Loucy (cell line): ENCODE measurements at regions not wholly inside any gene's neighbourhood (a gene's known extent, or its start where the extent isn't known, plus 50 kb on each side); places are given as distances from the start of the nearest gene placed in this dataset.
A peak's percentile ranks its signal among the peaks of the same experiment; 100 is the strongest.

Source experiments
- H2AFZ ChIP-seq: fragments of 200-600 bp; sonication (generic); 2 replicates; pipeline ENCODE4 v1.6.0; 2016; ENCODE audit warnings: antibody characterized with exemption, mild to moderate bottlenecking, low read length, moderate library complexity
- H3F3A ChIP-seq: fragments of 200-600 bp; 2 replicates; pipeline ENCODE4 v1.6.0; 2016; ENCODE audit warnings: antibody characterized with exemption, low read depth, mild to moderate bottlenecking
- H3K27me3 ChIP-seq: fragments of 200-600 bp; sonication (generic); 2 replicates; pipeline ENCODE4 v1.6.1; 2014; ENCODE audit warnings: low read length, mild to moderate bottlenecking; ENCODE audit not compliant: insufficient read depth, poor library complexity, severe bottlenecking
- H3K36me3 ChIP-seq: fragments of 200-600 bp; sonication (generic); 2 replicates; pipeline ENCODE4 v1.6.1; 2016; ENCODE audit warnings: low read length; ENCODE audit not compliant: insufficient read depth
- H3K4me1 ChIP-seq: fragments of 200-600 bp; sonication (generic); 2 replicates; pipeline ENCODE4 v1.5.1; 2014; ENCODE audit warnings: low read length, mild to moderate bottlenecking; ENCODE audit not compliant: insufficient read depth, poor library complexity, severe bottlenecking
- H3K4me2 ChIP-seq: fragments of 200-600 bp; sonication (generic); 2 replicates; pipeline ENCODE4 v1.6.0; 2014; ENCODE audit warnings: antibody characterized with exemption, low read length, low read depth, mild to moderate bottlenecking; ENCODE audit not compliant: poor library complexity, severe bottlenecking
- H3K4me3 ChIP-seq: fragments of 200-600 bp; sonication (generic); 2 replicates; pipeline ENCODE4 v1.5.1; 2014; ENCODE audit warnings: low read length, mild to moderate bottlenecking, mixed read lengths; ENCODE audit not compliant: poor library complexity, severe bottlenecking
- H3K79me2 ChIP-seq: fragments of 200-600 bp; sonication (generic); 2 replicates; pipeline ENCODE4 v1.6.1; 2014; ENCODE audit warnings: low read length; ENCODE audit not compliant: insufficient read depth
- H3K9ac ChIP-seq: fragments of 200-600 bp; sonication (generic); 2 replicates; pipeline ENCODE4 v1.6.0; 2014; ENCODE audit warnings: mild to moderate bottlenecking, low read depth, low read length, moderate library complexity; ENCODE audit not compliant: poor library complexity, severe bottlenecking
- H3K9me2 ChIP-seq: fragments of 200-600 bp; sonication (generic); replicated peaks from 2 replicates; pipeline ENCODE4 v1.6.1; 2016; ENCODE audit warnings: low read depth, low read length, mixed read lengths
- H3K9me3 ChIP-seq: fragments of 200-600 bp; sonication (generic); 2 replicates; pipeline ENCODE4 v1.6.1; 2014; ENCODE audit warnings: mild to moderate bottlenecking, antibody characterized with exemption, low read length, low read depth; ENCODE audit not compliant: insufficient read depth
- H4K20me1 ChIP-seq: fragments of 200-600 bp; sonication (generic); 2 replicates; pipeline ENCODE4 v1.6.0; 2014; ENCODE audit warnings: antibody characterized with exemption, low read length, mild to moderate bottlenecking; ENCODE audit not compliant: insufficient read depth, poor library complexity, severe bottlenecking
- CTCF ChIP-seq: fragments of 200-600 bp; sonication (generic); conservative IDR thresholded peaks from 2 replicates; pipeline ENCODE4 v1.5.1; 2014; ENCODE audit warnings: mild to moderate bottlenecking, antibody characterized with exemption, low read length
- EZH2phosphoT487 ChIP-seq: fragments of 200-600 bp; IDR thresholded peaks from 2 replicates; pipeline ENCODE4 v1.6.1; 2018; ENCODE audit warnings: antibody characterized with exemption, mild to moderate bottlenecking, moderate library complexity, borderline replicate concordance

GRCh38 chr12:4145990-4146859, 127.3 kb upstream of the CCND2 start:
- no peaks in the 10 kb centered on the region for H3K79me2 ChIP-seq
- H3K9ac ChIP-seq, result no peak overlapping the region
- H4K20me1 ChIP-seq, result no peaks in the 10 kb centered on the region
- TF ChIP-seq CTCF, result no peak
- TF ChIP-seq EZH2phosphoT487, result no peak
- no peaks in the 10 kb centered on the region for H3K27me3 ChIP-seq
- no peak overlapping the region for H2AFZ ChIP-seq
- H3F3A ChIP-seq, result no peaks in the 10 kb centered on the region
- no peaks in the 10 kb centered on the region for H3K9me2 ChIP-seq
- H3K4me3 ChIP-seq, result no peak overlapping the region
- H3K4me2 ChIP-seq, result no peak overlapping the region
- H3K36me3 ChIP-seq, result no peaks in the 10 kb centered on the region
- H3K4me1 ChIP-seq, result peaks cover 24% of the 10 kb centered on the region
- no peaks in the 10 kb centered on the region for H3K9me3 ChIP-seq

- Histone ChIP-seq H3K9ac (no peak overlapping the region), H2AFZ (no peak overlapping the region), H3F3A (no peaks in the 10 kb centered on the region), H3K36me3 (no peaks in the 10 kb centered on the region), H3K9me3 (no peaks in the 10 kb centered on the region), H3K4me2 (no peak overlapping the region), H4K20me1 (no peaks in the 10 kb centered on the region), H3K4me1 (peaks cover 39% of the 10 kb centered on the region), H3K27me3 (no peaks in the 10 kb centered on the region), H3K9me2 (no peaks in the 10 kb centered on the region), H3K79me2 (no peaks in the 10 kb centered on the region), H3K4me3 (no peak overlapping the region)
- no peak for TF ChIP-seq EZH2phosphoT487
- no peak for TF ChIP-seq CTCF
Measured at GRCh38 chr12:4144676-4145075, 128.9 kb upstream of the CCND2 start.

- Histone ChIP-seq H3K4me3 (no peak overlapping the region), H3K9ac (no peak overlapping the region), H3F3A (no peaks in the 10 kb centered on the region), H3K79me2 (no peaks in the 10 kb centered on the region), H2AFZ (no peak overlapping the region), H3K9me2 (no peaks in the 10 kb centered on the region), H3K4me1 (peaks cover 45% of the 10 kb centered on the region), H3K9me3 (no peaks in the 10 kb centered on the region), H3K4me2 (no peak overlapping the region), H3K36me3 (no peaks in the 10 kb centered on the region), H3K27me3 (no peaks in the 10 kb centered on the region), H4K20me1 (no peaks in the 10 kb centered on the region)
- TF ChIP-seq CTCF (peak; percentile 38), EZH2phosphoT487 (no peak)
Measured at GRCh38 chr12:4143896-4144295, 129.7 kb upstream of the CCND2 start.
